ENCODE measurements at regions not wholly inside any gene's neighbourhood (a gene's known extent, or its start where the extent isn't known, plus 50 kb on each side); places are given as distances from the start of the nearest gene placed in this dataset.

DNA sequence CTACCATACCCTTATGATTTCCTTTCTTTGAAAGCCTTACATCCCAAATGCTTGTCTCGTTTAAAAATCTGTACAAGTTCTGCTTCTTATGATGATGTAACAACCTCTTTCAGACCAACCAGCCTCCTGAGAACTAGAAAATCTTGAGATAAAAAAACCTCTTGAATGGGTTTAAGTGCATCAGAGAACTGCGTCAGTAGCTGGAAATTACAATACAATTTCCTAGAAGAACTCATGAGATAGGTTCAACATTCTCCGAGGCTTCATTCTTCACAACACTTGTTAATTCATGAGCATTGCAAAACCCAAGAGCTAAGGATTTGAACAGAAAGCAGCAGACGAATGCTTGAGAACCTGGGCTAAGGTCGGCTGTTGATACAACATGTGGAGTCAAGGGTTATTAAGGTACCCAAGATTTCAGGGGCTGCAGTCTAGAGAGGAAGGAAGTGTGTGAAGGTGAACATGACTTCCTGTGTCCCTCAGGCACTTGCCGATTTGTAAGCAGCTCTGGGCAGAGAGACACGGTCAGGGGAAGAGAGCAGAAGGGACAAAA, 286.0 kb downstream of the ICE1 start:
- no peak for DNase-seq (ENCODE audit: low read depth)
- TF ChIP-seq, protein P1, sequence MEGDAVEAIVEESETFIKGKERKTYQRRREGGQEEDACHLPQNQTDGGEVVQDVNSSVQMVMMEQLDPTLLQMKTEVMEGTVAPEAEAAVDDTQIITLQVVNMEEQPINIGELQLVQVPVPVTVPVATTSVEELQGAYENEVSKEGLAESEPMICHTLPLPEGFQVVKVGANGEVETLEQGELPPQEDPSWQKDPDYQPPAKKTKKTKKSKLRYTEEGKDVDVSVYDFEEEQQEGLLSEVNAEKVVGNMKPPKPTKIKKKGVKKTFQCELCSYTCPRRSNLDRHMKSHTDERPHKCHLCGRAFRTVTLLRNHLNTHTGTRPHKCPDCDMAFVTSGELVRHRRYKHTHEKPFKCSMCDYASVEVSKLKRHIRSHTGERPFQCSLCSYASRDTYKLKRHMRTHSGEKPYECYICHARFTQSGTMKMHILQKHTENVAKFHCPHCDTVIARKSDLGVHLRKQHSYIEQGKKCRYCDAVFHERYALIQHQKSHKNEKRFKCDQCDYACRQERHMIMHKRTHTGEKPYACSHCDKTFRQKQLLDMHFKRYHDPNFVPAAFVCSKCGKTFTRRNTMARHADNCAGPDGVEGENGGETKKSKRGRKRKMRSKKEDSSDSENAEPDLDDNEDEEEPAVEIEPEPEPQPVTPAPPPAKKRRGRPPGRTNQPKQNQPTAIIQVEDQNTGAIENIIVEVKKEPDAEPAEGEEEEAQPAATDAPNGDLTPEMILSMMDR (IDR thresholded peaks at IDR 0.05; ENCODE audit: control insufficient read depth, extremely low read depth, insufficient read depth), result no peak
- no peak overlapping the region for H3K4me3 ChIP-seq (ENCODE audit: low read depth, low read length)

DNA sequence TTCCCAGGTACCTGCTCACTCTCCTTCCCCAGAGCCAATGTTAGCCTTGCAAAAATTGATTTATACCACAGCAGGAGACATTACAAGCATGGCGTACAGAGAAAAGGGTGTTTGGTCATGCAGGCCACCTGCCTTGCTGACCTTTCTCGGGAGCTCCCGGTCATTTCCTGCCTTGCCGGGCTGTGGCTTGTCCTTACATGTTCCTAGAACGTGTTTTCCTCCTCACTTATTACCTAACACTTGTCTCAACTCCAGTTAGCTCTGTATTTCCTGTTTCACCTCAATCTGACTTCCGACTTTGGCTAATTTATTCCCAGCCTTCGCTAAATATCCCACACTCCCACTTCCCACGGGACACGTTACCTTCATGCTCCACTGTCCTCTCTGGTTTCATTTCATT, 282.5 kb downstream of the ICE1 start:
- H3K4me3 ChIP-seq (ENCODE audit: low read depth, low read length), result no peak overlapping the region
- TF ChIP-seq, protein P1 (IDR thresholded peaks at IDR 0.05; ENCODE audit: control insufficient read depth, extremely low read depth, insufficient read depth), result no peak
- DNase-seq (ENCODE audit: low read depth), result no peak

DNA sequence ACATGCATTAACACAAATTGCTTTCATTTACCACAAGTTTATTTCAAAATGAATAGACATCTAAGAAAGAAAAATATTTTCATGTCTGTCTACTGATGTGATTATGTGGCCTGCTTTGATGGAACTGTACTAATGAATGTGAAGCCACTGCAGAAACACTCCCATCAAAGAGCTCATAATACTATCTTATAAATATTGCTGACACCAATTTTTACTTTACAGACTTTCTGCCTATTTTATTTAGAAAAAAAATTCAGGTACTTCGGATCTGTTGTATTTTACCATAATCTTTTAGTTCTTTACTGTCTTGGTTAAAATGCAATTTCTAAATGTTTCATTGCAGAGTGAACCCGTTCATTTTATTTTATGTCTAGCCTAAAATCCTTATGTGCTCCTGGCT, 281.9 kb downstream of the ICE1 start:
- H3K4me3 ChIP-seq (ENCODE audit: low read depth, low read length), result no peak overlapping the region
- no peak for DNase-seq (ENCODE audit: low read depth)
- TF ChIP-seq, protein P1 (IDR thresholded peaks at IDR 0.05; ENCODE audit: control insufficient read depth, extremely low read depth, insufficient read depth), result no peak

- TF ChIP-seq, protein P1 (IDR thresholded peaks at IDR 0.05; ENCODE audit: control insufficient read depth, extremely low read depth, insufficient read depth), result no peak
- no peak overlapping the region for H3K4me3 ChIP-seq (ENCODE audit: low read depth, low read length)
- DNase-seq (ENCODE audit: low read depth), result no peak
Observed at GRCh38 chr5:5702934-5703333, 280.5 kb downstream of the ICE1 start.

DNA sequence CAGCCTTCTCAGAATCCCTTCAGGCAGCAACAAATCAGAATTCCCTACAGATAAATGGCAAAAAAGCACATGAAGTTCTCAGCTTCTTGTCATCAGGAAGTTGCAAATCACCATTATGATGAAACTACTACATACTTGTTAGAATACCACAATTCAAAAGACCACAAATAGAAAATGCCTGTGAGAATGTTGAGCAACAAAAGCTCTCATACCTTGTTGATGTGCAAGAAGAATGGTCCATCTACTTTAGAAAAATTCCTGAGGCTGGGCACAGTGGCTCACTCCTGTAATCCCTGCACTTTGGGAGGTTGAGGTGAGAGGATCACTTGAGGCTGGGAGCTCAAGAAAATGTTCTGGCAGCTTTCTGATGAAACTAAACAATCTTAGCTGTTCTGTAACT, 278.1 kb downstream of the ICE1 start:
- no peak overlapping the region for H3K4me3 ChIP-seq (ENCODE audit: low read depth, low read length)
- TF ChIP-seq, protein P1 (IDR thresholded peaks at IDR 0.05; ENCODE audit: control insufficient read depth, extremely low read depth, insufficient read depth), result no peak
- no peak for DNase-seq (ENCODE audit: low read depth)

DNA sequence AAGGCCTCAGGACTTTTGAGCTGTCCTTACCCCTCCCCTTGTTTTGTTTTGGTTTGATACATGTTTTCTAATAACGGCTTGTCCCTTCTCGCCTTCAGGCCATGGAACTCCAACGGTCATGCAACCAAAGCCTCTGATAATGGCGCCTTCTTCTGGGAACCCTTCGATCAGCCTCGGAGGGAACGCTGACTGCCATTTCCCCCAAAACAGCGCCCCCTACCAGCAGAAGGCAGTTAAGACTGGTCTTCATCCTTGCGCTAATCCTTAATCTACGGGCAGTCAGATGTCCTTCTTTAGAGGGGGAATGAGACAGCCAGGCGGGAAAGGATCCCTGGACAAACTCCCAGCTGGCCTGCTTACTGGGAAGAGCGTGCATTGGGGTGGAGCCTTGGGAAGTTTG, 276.6 kb downstream of the ICE1 start:
- DNase-seq (ENCODE audit: low read depth), result no peak
- H3K4me3 ChIP-seq (ENCODE audit: low read depth, low read length), result no peak overlapping the region
- TF ChIP-seq, protein P1 (IDR thresholded peaks at IDR 0.05; ENCODE audit: control insufficient read depth, extremely low read depth, insufficient read depth), result peak; percentile 43; the same call in 1 of the 2 replicates

DNA sequence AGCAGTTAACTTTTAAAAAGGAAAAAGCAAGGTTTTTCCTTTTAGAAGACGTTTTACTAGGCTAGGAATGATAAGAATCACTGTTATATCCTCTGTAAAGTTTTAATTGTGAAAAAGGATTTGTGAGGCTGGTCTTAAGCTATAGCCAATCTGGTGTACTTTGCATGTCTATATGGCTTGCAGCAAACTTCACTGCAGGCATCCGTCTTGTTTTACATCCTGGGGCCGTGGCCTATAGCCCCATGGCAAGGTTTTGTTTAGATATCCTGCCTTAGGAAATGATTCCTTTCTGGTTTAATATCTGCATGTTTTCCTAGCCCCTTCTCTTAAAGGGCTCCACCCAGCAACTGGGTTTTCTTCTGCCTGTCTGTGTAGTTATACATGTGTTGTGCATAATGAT, 272.8 kb downstream of the ICE1 start:
- DNase-seq (ENCODE audit: low read depth), result no peak
- no peak overlapping the region for H3K4me3 ChIP-seq (ENCODE audit: low read depth, low read length)
- TF ChIP-seq, protein P1 (IDR thresholded peaks at IDR 0.05; ENCODE audit: control insufficient read depth, extremely low read depth, insufficient read depth), result no peak
